SK-N-SH (cell line): ENCODE measurements at regions not wholly inside any gene's neighbourhood (a gene's known extent, or its start where the extent isn't known, plus 50 kb on each side); places are given as distances from the start of the nearest gene placed in this dataset.

ENCODE experiments used
- CTCF ChIA-PET: fragments of 300-600, 350-600 bp; formaldehyde crosslinking; extraction: SDS; loops from one replicate; lab custom pipeline; 2021; lab: Yijun Ruan, JAX
- POLR2A ChIA-PET: fragments of 350-600 bp; sonication (Branson Sonifier 250); formaldehyde crosslinking; extraction: SDS; loops from one replicate; lab custom pipeline; 2020; ENCODE audit warnings: antibody characterized with exemption, inconsistent platforms; lab: Yijun Ruan, JAX
- DNase-seq: peaks from one replicate; pipeline ENCODE4 v3.0.0; 2012
- H2AFZ ChIP-seq: fragments of 200-600 bp; sonication (generic); 2 replicates; pipeline ENCODE4 v1.8.1; 2016; ENCODE audit warnings: antibody characterized with exemption, mild to moderate bottlenecking, low read depth
- H3F3A ChIP-seq: fragments of 200-600 bp; sonication (generic); replicated peaks from 2 replicates; pipeline ENCODE3; 2016; ENCODE audit warnings: antibody characterized with exemption, mild to moderate bottlenecking; ENCODE audit not compliant: insufficient read depth
- H3K27ac ChIP-seq, 2 experiments: fragments of 200-500 bp in 1 of 2; fragments of 200-600 bp in 1 of 2; sonication (Bioruptor generic) in 1 of 2; sonication (generic), shearing (Covaris generic) in 1 of 2; 2 replicates each; pipeline versions ENCODE4 v1.5.1 to v1.6.1; 2014 to 2016; ENCODE audit warnings: low read depth in 2 of 2, inconsistent platforms in 1 of 2, low read length in 1 of 2, mild to moderate bottlenecking in 1 of 2, mixed read lengths in 1 of 2
- H3K27me3 ChIP-seq: fragments of 200-600 bp; sonication (generic), shearing (Covaris generic); 2 replicates; pipeline ENCODE4 v1.6.1; 2016; ENCODE audit warnings: mixed run types; ENCODE audit not compliant: insufficient read depth
- H3K36me3 ChIP-seq, 2 experiments: fragments of 200-500 bp in 1 of 2; fragments of 200-600 bp in 1 of 2; sonication (Bioruptor generic) in 1 of 2; sonication (generic) in 1 of 2; replicated peaks in 1 of 2; 2 replicates each; pipeline versions ENCODE3 to v1.5.1; 2014 to 2016; ENCODE audit warnings: low read length in 1 of 2, mild to moderate bottlenecking in 1 of 2; ENCODE audit not compliant: insufficient read depth in 2 of 2, control insufficient read depth in 1 of 2
- H3K4me1 ChIP-seq, 2 experiments: fragments of 200-500 bp in 1 of 2; fragments of 200-600 bp in 1 of 2; sonication (Bioruptor generic) in 1 of 2; sonication (generic), shearing (Covaris generic) in 1 of 2; 2 replicates each; pipeline versions ENCODE4 v1.5.1 to v1.6.1; 2014 to 2016; ENCODE audit warnings: low read depth in 1 of 2, low read length in 1 of 2, mixed run types in 1 of 2; ENCODE audit not compliant: insufficient read depth in 2 of 2, control insufficient read depth in 1 of 2
- H3K4me2 ChIP-seq: fragments of 200-600 bp; sonication (generic), shearing (Covaris generic); 2 replicates; pipeline ENCODE4 v1.6.1; 2017; ENCODE audit warnings: mixed run types
- H3K4me3 ChIP-seq, 2 experiments: fragments of 200-500 bp in 1 of 2; fragments of 200-600 bp in 1 of 2; sonication (Bioruptor generic) in 1 of 2; sonication (generic), shearing (Covaris generic) in 1 of 2; 2 replicates each; pipeline versions ENCODE4 v1.5.1 to v1.8.1; 2014 to 2016; ENCODE audit warnings: low read depth in 2 of 2, inconsistent platforms in 1 of 2, low read length in 1 of 2, mild to moderate bottlenecking in 1 of 2, mixed read lengths in 1 of 2, moderate library complexity in 1 of 2
- H3K79me2 ChIP-seq: fragments of 200-600 bp; sonication (generic); 2 replicates; pipeline ENCODE4 v1.8.1; 2017; ENCODE audit warnings: mild to moderate bottlenecking; ENCODE audit not compliant: insufficient read depth
- H3K9ac ChIP-seq: fragments of 200-600 bp; sonication (generic); 2 replicates; pipeline ENCODE4 v1.6.1; 2017; ENCODE audit warnings: mixed run types
- H3K9me2 ChIP-seq: fragments of 200-600 bp; sonication (generic); 2 replicates; pipeline ENCODE4 v1.6.1; 2017; ENCODE audit warnings: mixed run types
- H3K9me3 ChIP-seq: fragments of 200-600 bp; sonication (generic); 2 replicates; pipeline ENCODE4 v1.6.1; 2017; ENCODE audit warnings: mixed run types, mild to moderate bottlenecking, moderate library complexity
- H4K20me1 ChIP-seq: fragments of 200-600 bp; sonication (generic); 2 replicates; pipeline ENCODE4 v1.6.1; 2017; ENCODE audit warnings: mild to moderate bottlenecking, mixed run types; ENCODE audit not compliant: insufficient read depth
- ELF1 ChIP-seq: IDR thresholded peaks from 2 replicates; pipeline ENCODE4 v1.4.0; 2012
- EZH2phosphoT487 ChIP-seq: fragments of 200-600 bp; sonication (generic); IDR thresholded peaks from 2 replicates; pipeline ENCODE4 v1.6.1; 2017; ENCODE audit warnings: low read depth, mixed run types, mild to moderate bottlenecking, antibody characterized with exemption, moderate library complexity, borderline replicate concordance
- FOSL2 ChIP-seq: IDR thresholded peaks from 2 replicates; pipeline ENCODE4 v1.4.0; 2012; ENCODE audit warnings: low read depth, mild to moderate bottlenecking, moderate library complexity, borderline replicate concordance
- FOXJ3 ChIP-seq: sonication (generic); formaldehyde crosslinking; IDR thresholded peaks from 2 replicates; pipeline ENCODE4 v1.5.1; 2020; ENCODE audit warnings: mild to moderate bottlenecking, missing genetic modification reagents
- FOXM1 ChIP-seq: IDR thresholded peaks from 2 replicates; pipeline ENCODE4 v1.4.0; 2012; ENCODE audit warnings: low read depth, mild to moderate bottlenecking
- GABPA ChIP-seq: IDR thresholded peaks from 2 replicates; pipeline ENCODE4 v1.4.0; 2012; ENCODE audit warnings: low read depth, mild to moderate bottlenecking
- GATA2 ChIP-seq: sonication (generic); formaldehyde crosslinking; IDR thresholded peaks from 2 replicates; pipeline ENCODE4 v1.5.0; 2020; ENCODE audit warnings: mild to moderate bottlenecking, missing genetic modification reagents
- JUND ChIP-seq: IDR thresholded peaks from 2 replicates; pipeline ENCODE4 v1.4.0; 2012
- MXI1 ChIP-seq: IDR thresholded peaks from 2 replicates; pipeline ENCODE4 v1.6.1; 2012; ENCODE audit warnings: mild to moderate bottlenecking, low read depth, low read length, improper control_type of control experiment
- NFIC ChIP-seq: IDR thresholded peaks from 2 replicates; pipeline ENCODE4 v1.4.0; 2012; ENCODE audit warnings: borderline replicate concordance
- POLR2AphosphoS5 ChIP-seq: IDR thresholded peaks from 2 replicates; pipeline ENCODE4 v1.6.1; 2012; ENCODE audit warnings: low read depth, low read length
- RCOR1 ChIP-seq: fragments of 150-350 bp; IDR thresholded peaks from 2 replicates; pipeline ENCODE4 v1.6.1; 2017; ENCODE audit warnings: antibody characterized with exemption, low read length
- REST ChIP-seq: IDR thresholded peaks from 2 replicates; pipeline ENCODE4 v1.6.1; 2012; ENCODE audit warnings: mild to moderate bottlenecking, low read depth, low read length, moderate library complexity
- RFX5 ChIP-seq: IDR thresholded peaks from 2 replicates; pipeline ENCODE4 v1.6.1; 2012; ENCODE audit warnings: mild to moderate bottlenecking, improper control_type of control experiment, low read length
- TAF1 ChIP-seq: IDR thresholded peaks from 2 replicates; pipeline ENCODE4 v1.6.1; 2012; ENCODE audit warnings: low read depth, mild to moderate bottlenecking, low read length, moderate library complexity, borderline replicate concordance
- TEAD4 ChIP-seq: IDR thresholded peaks from 2 replicates; pipeline ENCODE4 v1.4.0; 2012; ENCODE audit warnings: mild to moderate bottlenecking, borderline replicate concordance; ENCODE audit not compliant: insufficient read depth
- USF2 ChIP-seq: fragments of 150-350 bp; IDR thresholded peaks from 2 replicates; pipeline ENCODE4 v1.6.1; 2017; ENCODE audit warnings: antibody characterized with exemption, low read length, low read depth, borderline replicate concordance
- YY1 ChIP-seq: IDR thresholded peaks from 2 replicates; pipeline ENCODE4 v1.4.0; 2012; ENCODE audit warnings: low read depth, mild to moderate bottlenecking
- WGBS: methylation state at CpG from one replicate; pipeline ENCODE4 v1.1.6; 2017; ENCODE audit warnings: low lambda C conversion rate; 5-methylcytosine and 5-hydroxymethylcytosine counted together
- TF ChIP-seq, protein P1 (sequence below): IDR thresholded peaks from 2 replicates; pipeline ENCODE4 v1.4.0; 2012; ENCODE audit warnings: low read depth, borderline replicate concordance
- TF ChIP-seq, protein P2 (sequence below): fragments of 150-350 bp; IDR thresholded peaks from 2 replicates; pipeline ENCODE4 v1.6.1; 2016; ENCODE audit warnings: mild to moderate bottlenecking, low read depth, low read length
- TF ChIP-seq, protein P3 (sequence below): IDR thresholded peaks from 2 replicates; pipeline ENCODE4 v1.4.0; 2012; ENCODE audit warnings: low read depth, borderline replicate concordance

- TF ChIP-seq RCOR1 (no peak), FOXJ3 (no peak), FOXM1 (no peak), FOSL2 (no peak), TEAD4 (no peak), POLR2AphosphoS5 (no peak)
- TF ChIP-seq, all 33 proteins: peak for 0
These were observed 205.1 kb downstream of the PTGER3 start (continued) for GRCh38 chr1:70842562-70842961.

DNA sequence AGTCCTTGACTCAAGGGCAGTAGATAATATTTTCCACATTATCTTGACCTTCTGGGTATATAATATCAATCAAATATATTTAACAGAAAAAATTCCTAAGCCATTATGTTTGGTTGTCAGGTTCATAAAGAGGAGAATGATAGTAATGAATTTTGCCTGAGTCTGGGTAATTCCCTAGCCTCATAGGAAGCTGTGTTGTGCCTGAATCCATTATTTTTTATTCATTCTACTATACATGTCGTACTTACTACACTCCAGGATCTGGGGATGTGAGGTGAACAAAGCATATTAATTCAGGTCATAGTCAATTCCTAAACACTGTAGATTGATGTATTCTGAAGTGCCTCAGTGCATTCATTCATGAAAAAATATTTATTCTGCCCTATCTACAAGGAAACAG is 204.2 kb downstream of the PTGER3 start:
- Histone ChIP-seq H3F3A (no peaks in the 10 kb centered on the region), H3K27me3 (no peaks in the 10 kb centered on the region), H3K4me2 (no peak overlapping the region), H3K79me2 (no peaks in the 10 kb centered on the region), H3K36me3 (no peaks in the 10 kb centered on the region), H3K4me1 (no peaks in the 10 kb centered on the region; a peak in 1 of 4 replicates), H3K9me3 (no peaks in the 10 kb centered on the region), H3K27ac (no peak overlapping the region), H2AFZ (no peak overlapping the region), H3K9ac (no peak overlapping the region), H4K20me1 (no peaks in the 10 kb centered on the region), H3K4me3 (no peak overlapping the region), H3K9me2 (no peaks in the 10 kb centered on the region)
- ChIA-PET POLR2A (no interaction called here), CTCF (interaction anchor here (1.0 kb wide), 1 partner anchor 14 kb away, joined by 3 read pairs; no protein-coding TSS in a partner anchor)
- no peak for TF ChIP-seq REST
- TF ChIP-seq JUND: no peak
- no peak for TF ChIP-seq GABPA
- no peak for TF ChIP-seq MXI1
- no peak for TF ChIP-seq TAF1
- TF ChIP-seq EZH2phosphoT487: no peak
- TF ChIP-seq YY1: no peak
- no peak for DNase-seq
- WGBS: 48% methylated on average over 1 of the region's 1 CpG

DNA sequence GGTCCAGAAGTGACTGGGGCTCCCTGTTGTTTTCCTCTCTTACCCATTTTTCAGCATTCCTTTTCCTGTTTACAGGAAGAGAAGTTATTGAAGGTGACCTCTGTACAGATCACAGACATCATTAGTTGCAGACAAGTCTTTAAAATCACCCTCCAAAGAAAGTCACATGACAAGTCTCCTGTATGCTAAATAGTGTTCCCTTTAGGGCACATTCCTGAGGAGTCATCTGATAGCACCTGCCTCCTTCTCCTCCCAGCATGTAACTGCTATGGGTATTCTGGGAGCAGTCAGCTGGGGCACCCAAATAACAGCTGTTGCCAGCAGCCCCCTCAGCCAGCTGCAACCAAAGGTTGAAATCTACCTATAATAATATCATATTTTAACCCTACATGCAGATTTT is 200.6 kb downstream of the PTGER3 start:
- no peaks in the 10 kb centered on the region for H3K36me3 ChIP-seq
- no peak overlapping the region for H3K4me3 ChIP-seq
- CTCF ChIA-PET: no interaction called here
- H3K9me2 ChIP-seq: no peaks in the 10 kb centered on the region
- no peaks in the 10 kb centered on the region for H4K20me1 ChIP-seq
- TF ChIP-seq RFX5 (no peak), USF2 (no peak), JUND (no peak), NFIC (no peak), GATA2 (CRISPR knock-in tag) (no peak), ELF1 (no peak)
- TF ChIP-seq, protein P1, sequence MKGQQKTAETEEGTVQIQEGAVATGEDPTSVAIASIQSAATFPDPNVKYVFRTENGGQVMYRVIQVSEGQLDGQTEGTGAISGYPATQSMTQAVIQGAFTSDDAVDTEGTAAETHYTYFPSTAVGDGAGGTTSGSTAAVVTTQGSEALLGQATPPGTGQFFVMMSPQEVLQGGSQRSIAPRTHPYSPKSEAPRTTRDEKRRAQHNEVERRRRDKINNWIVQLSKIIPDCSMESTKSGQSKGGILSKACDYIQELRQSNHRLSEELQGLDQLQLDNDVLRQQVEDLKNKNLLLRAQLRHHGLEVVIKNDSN: no peak
- TF ChIP-seq, protein P2, sequence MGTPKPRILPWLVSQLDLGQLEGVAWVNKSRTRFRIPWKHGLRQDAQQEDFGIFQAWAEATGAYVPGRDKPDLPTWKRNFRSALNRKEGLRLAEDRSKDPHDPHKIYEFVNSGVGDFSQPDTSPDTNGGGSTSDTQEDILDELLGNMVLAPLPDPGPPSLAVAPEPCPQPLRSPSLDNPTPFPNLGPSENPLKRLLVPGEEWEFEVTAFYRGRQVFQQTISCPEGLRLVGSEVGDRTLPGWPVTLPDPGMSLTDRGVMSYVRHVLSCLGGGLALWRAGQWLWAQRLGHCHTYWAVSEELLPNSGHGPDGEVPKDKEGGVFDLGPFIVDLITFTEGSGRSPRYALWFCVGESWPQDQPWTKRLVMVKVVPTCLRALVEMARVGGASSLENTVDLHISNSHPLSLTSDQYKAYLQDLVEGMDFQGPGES: no peak
- TF ChIP-seq, protein P3, sequence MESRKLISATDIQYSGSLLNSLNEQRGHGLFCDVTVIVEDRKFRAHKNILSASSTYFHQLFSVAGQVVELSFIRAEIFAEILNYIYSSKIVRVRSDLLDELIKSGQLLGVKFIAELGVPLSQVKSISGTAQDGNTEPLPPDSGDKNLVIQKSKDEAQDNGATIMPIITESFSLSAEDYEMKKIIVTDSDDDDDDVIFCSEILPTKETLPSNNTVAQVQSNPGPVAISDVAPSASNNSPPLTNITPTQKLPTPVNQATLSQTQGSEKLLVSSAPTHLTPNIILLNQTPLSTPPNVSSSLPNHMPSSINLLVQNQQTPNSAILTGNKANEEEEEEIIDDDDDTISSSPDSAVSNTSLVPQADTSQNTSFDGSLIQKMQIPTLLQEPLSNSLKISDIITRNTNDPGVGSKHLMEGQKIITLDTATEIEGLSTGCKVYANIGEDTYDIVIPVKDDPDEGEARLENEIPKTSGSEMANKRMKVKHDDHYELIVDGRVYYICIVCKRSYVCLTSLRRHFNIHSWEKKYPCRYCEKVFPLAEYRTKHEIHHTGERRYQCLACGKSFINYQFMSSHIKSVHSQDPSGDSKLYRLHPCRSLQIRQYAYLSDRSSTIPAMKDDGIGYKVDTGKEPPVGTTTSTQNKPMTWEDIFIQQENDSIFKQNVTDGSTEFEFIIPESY: no peak
- DNase-seq: no peak
- H3K27ac ChIP-seq: no peak overlapping the region
- POLR2A ChIA-PET: no interaction called here
- H3K4me1 ChIP-seq: no peaks in the 10 kb centered on the region; a peak in 1 of 4 replicates
- no peak overlapping the region for H3K9ac ChIP-seq
- no peaks in the 10 kb centered on the region for H3F3A ChIP-seq
- H3K9me3 ChIP-seq: no peaks in the 10 kb centered on the region
- no peaks in the 10 kb centered on the region for H3K27me3 ChIP-seq
- no peaks in the 10 kb centered on the region for H3K79me2 ChIP-seq
- no peak overlapping the region for H3K4me2 ChIP-seq
- H2AFZ ChIP-seq: no peak overlapping the region
